CD4-positive, alpha-beta T cell treated with Interferon gamma for 1 hour (primary cell): ENCODE measurements at regions not wholly inside any gene's neighbourhood (a gene's known extent, or its start where the extent isn't known, plus 50 kb on each side); places are given as distances from the start of the nearest gene placed in this dataset.
"Not testable (repeated sequence)": the region's sequence is repeated elsewhere in the genome, so short reads cannot be mapped to it uniquely, and the experiment has no call there.

Source experiments
- DNase-seq: peaks from one replicate; pipeline ENCODE4 v3.0.0-alpha.2; 2020

DNA sequence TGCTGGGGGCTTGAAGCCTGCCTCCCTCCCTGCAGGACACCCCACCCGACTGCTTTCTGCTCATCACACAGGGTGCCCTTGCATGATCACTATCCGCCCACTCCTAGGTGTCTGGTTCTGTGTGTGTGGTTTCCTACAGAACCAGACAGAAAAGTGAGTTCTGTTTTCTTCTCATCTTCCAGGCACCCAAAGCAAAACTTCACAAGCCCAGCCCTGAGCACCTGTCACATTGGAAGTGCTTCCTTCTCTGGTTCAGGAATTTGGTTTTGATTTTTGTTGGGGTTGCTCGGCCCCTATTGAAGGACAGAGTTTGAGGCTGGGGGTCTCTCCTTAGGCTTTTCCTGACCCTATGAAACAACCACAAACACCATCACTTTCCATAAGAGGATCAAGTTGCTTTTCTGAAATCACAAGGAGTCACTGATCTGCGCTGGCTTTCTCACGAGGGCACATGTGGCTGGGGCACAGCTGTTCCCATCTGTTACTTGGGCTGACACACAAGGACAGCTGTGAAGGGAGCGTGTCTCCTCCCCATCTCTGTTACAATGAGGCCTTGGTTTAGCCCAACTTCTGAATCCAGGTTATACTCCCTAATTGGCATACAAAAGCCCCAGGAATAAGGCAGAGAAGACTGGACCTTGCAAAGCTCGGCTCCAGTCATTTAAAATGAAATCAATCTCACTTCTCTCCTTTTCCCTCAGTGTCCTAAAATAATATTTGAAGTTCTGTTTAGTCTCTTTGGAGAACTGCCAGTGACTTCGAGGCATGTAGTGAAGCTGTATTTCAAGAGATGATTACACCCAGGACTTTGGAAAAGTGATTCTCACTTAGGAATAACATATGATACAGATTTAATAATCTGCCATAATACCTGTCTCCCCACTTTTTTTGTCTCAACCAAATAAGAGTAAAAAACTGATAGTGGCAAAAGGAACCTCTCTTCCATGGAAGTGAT lies 213.1 kb upstream of the GAS1 start:
- no peak for DNase-seq

DNA sequence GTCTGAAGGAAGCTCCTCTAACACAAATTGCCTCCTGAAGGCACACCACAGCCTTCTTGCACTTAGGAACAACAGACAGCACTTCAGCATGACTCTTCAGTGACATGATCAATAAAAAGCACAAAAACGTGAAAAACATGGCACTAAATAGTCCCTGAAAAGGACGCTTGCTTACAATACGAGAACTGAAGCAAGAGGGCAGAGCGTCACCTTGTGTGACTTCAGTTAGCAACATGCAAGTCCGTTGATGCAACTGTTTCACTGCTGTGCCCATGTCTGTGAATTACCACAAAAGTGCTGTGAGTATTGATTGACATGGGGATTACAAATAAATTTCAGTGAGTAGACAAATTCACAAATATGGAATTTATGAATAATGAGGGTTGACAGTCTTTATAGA lies 219.9 kb upstream of the GAS1 start:
- DNase-seq = no peak

- DNase-seq = no peak
Observed at GRCh38 chr9:87167582-87167981, 220.3 kb upstream of the GAS1 start.

DNA sequence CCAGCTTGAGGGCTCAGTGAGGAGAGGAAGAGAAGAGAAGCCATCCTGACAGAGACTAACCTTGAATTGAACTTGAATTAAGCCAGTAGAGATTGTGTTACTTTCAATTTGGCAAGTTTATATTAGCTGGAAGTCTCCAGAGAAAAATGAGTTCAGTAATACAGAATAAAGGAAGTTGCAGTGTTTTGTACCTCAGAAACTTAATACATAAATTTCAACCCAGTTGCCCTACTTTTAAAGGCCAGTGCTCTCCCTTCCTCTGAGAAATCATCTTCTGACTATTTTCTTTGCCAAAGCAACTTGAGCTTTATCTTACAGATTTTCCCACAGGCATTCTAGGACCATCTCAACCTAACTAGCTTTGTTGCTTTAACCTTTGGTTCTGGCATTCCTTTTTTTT lies 231.0 kb upstream of the GAS1 start:
- DNase-seq = no peak

DNA sequence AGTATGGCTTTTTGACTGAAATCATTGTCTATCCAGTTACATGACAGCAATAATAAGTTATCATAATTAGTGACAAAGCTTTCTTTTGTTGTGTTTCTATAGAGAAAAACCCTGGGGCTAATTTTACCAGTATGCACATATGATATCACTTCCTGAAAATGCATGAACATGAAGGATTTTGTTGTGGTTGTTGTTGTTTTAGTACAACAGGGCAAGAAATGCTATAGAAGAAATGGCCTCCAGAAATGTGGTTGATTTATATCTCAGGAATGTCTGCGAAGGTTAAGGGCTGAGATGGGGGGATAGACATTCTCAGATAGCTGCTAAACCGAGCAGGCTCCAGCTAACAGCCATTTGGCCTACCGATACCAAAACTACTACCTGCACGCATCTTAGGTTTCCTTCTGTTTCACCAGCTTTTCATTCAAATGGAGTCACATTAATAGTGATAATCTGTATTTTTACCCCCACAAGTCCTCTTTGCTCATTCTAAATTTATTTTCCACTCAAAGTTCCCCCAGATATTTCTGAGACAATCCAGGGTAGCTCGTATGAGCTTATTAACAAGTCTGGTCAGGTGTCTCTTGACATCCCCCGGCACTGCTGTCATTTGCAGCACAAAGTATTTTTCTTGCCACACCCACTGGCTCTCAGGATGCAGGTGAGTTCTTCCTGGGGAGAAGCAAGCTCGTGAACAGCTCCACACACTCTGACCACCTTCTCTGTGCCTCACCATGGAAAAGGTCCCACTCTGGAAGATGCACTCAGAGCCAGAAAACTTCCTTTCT lies 232.4 kb upstream of the GAS1 start:
- no peak for DNase-seq

- no peak for DNase-seq
Observed at GRCh38 chr9:87180361-87180760, 233.1 kb upstream of the GAS1 start.

GRCh38 chr9:87180841-87181240 lies 233.5 kb upstream of the GAS1 start:
- no peak for DNase-seq

DNA sequence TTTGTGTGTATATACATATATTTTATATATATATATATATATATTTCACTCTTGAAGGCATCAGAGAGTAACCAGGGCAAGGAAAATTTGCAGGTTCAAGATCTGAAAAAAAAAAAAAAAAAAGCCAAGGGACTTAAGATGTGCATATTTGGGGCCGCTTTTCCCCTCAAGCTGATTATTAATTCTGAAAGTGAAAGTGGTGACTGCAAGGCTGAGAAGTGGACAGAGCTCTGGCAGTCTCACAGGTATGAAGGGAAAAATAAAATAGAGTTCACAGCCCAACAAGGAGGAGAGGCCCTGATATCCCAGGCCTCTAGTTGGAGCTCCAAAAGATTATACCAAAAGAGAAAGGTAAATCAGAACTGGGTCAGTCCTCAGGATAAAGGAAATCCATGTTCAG lies 234.4 kb upstream of the GAS1 start:
- DNase-seq = no peak

GRCh38 chr9:87184956-87185642 lies 237.8 kb upstream of the GAS1 start:
- no peak for DNase-seq

- DNase-seq = no peak
Observed at GRCh38 chr9:87187656-87188055, 240.3 kb upstream of the GAS1 start.

DNA sequence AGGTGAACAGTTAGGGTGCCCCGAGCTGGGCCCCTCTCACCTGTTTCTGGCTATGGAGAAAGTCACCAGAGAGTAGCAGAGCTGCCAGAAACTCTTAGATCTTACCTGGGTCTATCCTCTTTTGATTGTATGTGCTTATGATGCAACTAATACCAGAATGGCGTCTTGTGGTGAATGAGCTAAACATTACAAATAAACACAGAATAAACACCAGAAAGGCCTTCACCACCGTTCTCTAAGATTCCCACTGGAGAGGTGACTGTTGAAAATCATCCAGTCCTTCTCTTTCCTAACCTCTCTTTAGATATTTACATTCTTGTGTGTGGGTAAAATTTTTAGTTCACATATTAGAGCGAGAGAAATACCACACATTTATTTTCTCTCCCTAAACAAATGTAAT lies 241.7 kb upstream of the GAS1 start:
- no peak for DNase-seq

- DNase-seq = no peak
Observed at GRCh38 chr9:87193151-87193550, 245.8 kb upstream of the GAS1 start.

DNA sequence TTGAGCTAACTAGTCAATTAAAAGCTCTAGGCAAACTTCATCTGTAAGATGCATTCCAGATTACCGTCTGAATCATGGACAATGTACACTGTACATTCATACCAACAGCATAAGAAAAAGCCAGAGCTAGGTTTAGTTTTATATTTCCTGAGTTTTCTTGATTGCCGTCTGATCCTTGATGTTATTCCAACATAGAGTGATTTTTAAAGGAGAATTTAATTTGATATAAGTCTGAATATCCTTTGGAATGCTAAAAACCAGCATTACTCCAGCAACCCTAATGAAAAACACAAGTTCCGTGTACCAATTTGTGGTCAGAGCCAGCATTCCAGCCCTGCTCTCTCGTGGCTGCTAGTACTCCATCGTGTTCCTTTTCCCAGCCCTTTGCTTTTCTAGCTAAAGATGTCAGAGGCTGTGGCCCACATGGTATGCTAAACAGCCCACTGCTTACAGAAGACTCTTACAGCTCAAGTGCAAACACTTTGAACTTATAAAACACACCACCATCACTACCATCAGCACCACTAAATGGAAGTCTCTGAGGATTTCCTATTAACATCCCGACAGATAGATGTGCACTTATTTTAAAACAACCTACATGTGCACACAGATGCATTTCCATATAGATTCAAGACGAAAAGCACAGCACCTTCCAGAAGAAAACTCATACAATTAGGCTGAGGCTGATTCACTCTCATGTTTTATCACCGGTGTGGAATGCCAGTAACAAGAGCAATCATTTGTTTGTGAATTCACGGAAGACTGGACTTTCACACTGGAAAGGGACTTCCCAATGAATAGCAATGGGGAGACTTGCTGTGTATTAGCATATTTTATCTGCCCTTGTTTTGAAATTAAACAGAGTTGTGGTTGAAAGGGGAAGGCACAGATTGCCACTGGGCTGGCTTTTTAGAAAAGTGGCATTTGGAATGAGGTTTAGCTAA lies 246.9 kb upstream of the GAS1 start:
- no peak for DNase-seq

DNA sequence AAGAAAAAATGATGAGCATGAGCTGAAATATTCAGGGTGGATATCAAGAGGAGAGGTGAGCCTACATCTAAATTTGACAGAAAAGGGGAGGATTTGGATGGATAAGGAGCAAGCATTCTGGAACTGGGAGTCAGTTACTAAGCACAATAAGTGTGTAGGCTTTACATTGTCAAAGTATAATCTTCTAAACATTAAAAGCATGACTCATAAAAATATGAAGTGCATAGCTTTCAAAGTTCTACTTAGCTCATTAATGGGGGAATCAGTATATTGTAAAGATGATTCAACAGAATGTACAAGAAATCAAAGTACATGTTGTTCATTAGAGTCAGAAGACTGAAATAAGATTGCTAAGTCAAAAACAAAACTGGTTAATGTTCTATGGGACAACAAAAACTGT lies 248.0 kb upstream of the GAS1 start:
- no peak for DNase-seq

- DNase-seq = no peak
Observed at GRCh38 chr9:87197349-87198130, 250.2 kb upstream of the GAS1 start.

GRCh38 chr9:87198716-87199115 lies 251.4 kb upstream of the GAS1 start:
- no peak for DNase-seq

- no peak for DNase-seq
Observed at GRCh38 chr9:87199278-87199677, 252.0 kb upstream of the GAS1 start.

GRCh38 chr9:87199782-87200181 lies 252.5 kb upstream of the GAS1 start:
- no peak for DNase-seq

- DNase-seq = no peak
Observed at GRCh38 chr9:87201351-87201751, 254.0 kb upstream of the GAS1 start.

GRCh38 chr9:87206064-87206661 lies 258.9 kb upstream of the GAS1 start:
- DNase-seq = no peak

DNA sequence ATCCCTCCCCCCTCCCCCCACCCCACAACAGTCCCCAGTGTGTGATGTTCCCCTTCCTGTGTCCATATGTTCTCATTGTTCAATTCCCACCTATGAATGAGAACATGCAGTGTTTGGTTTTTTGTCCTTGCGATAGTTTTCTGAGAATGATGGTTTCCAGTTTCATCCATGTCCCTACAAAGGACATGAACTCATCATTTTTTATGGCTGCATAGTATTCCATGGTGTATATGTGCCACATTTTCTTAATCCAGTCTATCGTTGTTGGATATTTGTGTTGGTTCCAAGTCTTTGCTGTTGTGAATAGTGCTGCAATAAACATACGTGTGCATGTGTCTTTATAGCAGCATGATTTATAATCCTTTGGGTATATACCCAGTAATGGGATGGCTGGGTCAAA lies 263.4 kb upstream of the GAS1 start:
- DNase-seq = not testable (repeated sequence)
